HEK293 (cell line): ENCODE measurements at regions not wholly inside any gene's neighbourhood (a gene's known extent, or its start where the extent isn't known, plus 50 kb on each side); places are given as distances from the start of the nearest gene placed in this dataset.

ENCODE experiments used
- CTCF ChIA-PET: fragments of 350-600 bp; formaldehyde crosslinking; extraction: SDS; loops from one replicate; lab custom pipeline; 2021; ENCODE audit warnings: antibody characterized with exemption; lab: Yijun Ruan, JAX
- POLR2A ChIA-PET: fragments of 300-600 bp; formaldehyde crosslinking; extraction: SDS; loops from one replicate; lab custom pipeline; 2020; ENCODE audit warnings: antibody characterized with exemption, inconsistent platforms; lab: Yijun Ruan, JAX
- H3K27ac ChIP-seq: fragments of 200-500 bp; sonication (Bioruptor generic); 2 replicates; pipeline ENCODE4 v1.5.1; 2014; ENCODE audit warnings: low read depth, low read length, control low read depth, inconsistent platforms; ENCODE audit errors: extremely low read depth
- H3K36me3 ChIP-seq, 2 experiments: fragments of 200-500 bp in 1 of 2; sonication (Bioruptor generic) in 1 of 2; 1 replicate in 1 of 2; 2 replicates in 1 of 2; pipeline ENCODE4 v1.5.1; 2014 to 2017; ENCODE audit warnings: inconsistent platforms in 2 of 2, low read length in 2 of 2; ENCODE audit not compliant: control insufficient read depth in 2 of 2, insufficient read depth in 1 of 2
- H3K4me1 ChIP-seq: fragments of 200-500 bp; sonication (Bioruptor generic); 2 replicates; pipeline ENCODE4 v1.5.1; 2014; ENCODE audit warnings: mild to moderate bottlenecking, low read length, inconsistent platforms; ENCODE audit not compliant: control insufficient read depth, insufficient read depth
- H3K4me3 ChIP-seq: 2 replicates; pipeline ENCODE4 v1.5.1; 2011; ENCODE audit warnings: low read depth, mild to moderate bottlenecking, control low read depth, low read length, moderate library complexity
- H3K9me3 ChIP-seq: fragments of 200-500 bp; sonication (Bioruptor generic); 2 replicates; pipeline ENCODE4 v1.5.1; 2014; ENCODE audit warnings: low read depth, low read length, inconsistent platforms; ENCODE audit not compliant: control insufficient read depth, insufficient read depth
- KLF1 ChIP-seq: fragments of 450-650 bp; formaldehyde crosslinking; IDR thresholded peaks from 2 replicates; pipeline ENCODE4 v1.5.1; 2016; ENCODE audit warnings: missing biosample characterization, missing genetic modification characterization
- KLF8 ChIP-seq: fragments of 450-650 bp; formaldehyde crosslinking; IDR thresholded peaks from 2 replicates; pipeline ENCODE4 v1.5.1; 2016; ENCODE audit warnings: missing biosample characterization, missing genetic modification characterization
- MYNN ChIP-seq: fragments of 450-650 bp; formaldehyde crosslinking; IDR thresholded peaks from 2 replicates; pipeline ENCODE4 v1.5.1; 2016; ENCODE audit warnings: missing biosample characterization, missing genetic modification characterization, borderline replicate concordance
- TCF7L2 ChIP-seq: IDR thresholded peaks from 2 replicates; pipeline ENCODE4 v1.6.1; 2011; ENCODE audit warnings: low read depth, mild to moderate bottlenecking, inconsistent platforms, low read length, moderate library complexity, borderline replicate concordance
- YY1 ChIP-seq: fragments of 450-650 bp; formaldehyde crosslinking; IDR thresholded peaks from 2 replicates; pipeline ENCODE4 v1.5.1; 2018; ENCODE audit warnings: missing biosample characterization, missing genetic modification characterization
- ZFP69B ChIP-seq: fragments of 450-650 bp; formaldehyde crosslinking; IDR thresholded peaks from 2 replicates; pipeline ENCODE4 v1.5.1; 2016; ENCODE audit warnings: missing biosample characterization, missing genetic modification characterization
- ZNF10 ChIP-seq: fragments of 450-650 bp; formaldehyde crosslinking; IDR thresholded peaks from 2 replicates; pipeline ENCODE4 v1.5.1; 2017; ENCODE audit warnings: missing biosample characterization, missing genetic modification characterization
- ZNF140 ChIP-seq: fragments of 450-650 bp; formaldehyde crosslinking; IDR thresholded peaks from 2 replicates; pipeline ENCODE4 v1.5.1; 2016; ENCODE audit warnings: missing biosample characterization, missing genetic modification characterization
- ZNF146 ChIP-seq: fragments of 450-650 bp; formaldehyde crosslinking; IDR thresholded peaks from 2 replicates; pipeline ENCODE4 v1.5.1; 2016; ENCODE audit warnings: missing biosample characterization, missing genetic modification characterization
- ZNF19 ChIP-seq: fragments of 450-650 bp; formaldehyde crosslinking; IDR thresholded peaks from 2 replicates; pipeline ENCODE4; 2016; ENCODE audit warnings: missing biosample characterization, missing genetic modification characterization, low read depth
- ZNF302 ChIP-seq: fragments of 450-650 bp; formaldehyde crosslinking; IDR thresholded peaks from 2 replicates; pipeline ENCODE4 v1.5.1; 2016; ENCODE audit warnings: missing biosample characterization, missing genetic modification characterization, low read depth
- ZNF335 ChIP-seq: fragments of 450-650 bp; formaldehyde crosslinking; conservative IDR thresholded peaks from 2 replicates; pipeline ENCODE4 v1.5.1; 2016; ENCODE audit warnings: missing biosample characterization, missing genetic modification characterization
- ZNF354C ChIP-seq: fragments of 450-650 bp; formaldehyde crosslinking; IDR thresholded peaks from 2 replicates; pipeline ENCODE4 v1.5.1; 2016; ENCODE audit warnings: missing biosample characterization, missing genetic modification characterization, low read depth, borderline replicate concordance
- ZNF48 ChIP-seq: fragments of 450-650 bp; formaldehyde crosslinking; IDR thresholded peaks from 2 replicates; pipeline ENCODE4 v1.5.1; 2016; ENCODE audit warnings: missing biosample characterization, missing genetic modification characterization
- ZNF510 ChIP-seq: fragments of 450-650 bp; formaldehyde crosslinking; IDR thresholded peaks from 2 replicates; pipeline ENCODE4 v1.5.1; 2018; ENCODE audit warnings: mild to moderate bottlenecking, missing genetic modification characterization, missing biosample characterization; ENCODE audit not compliant: insufficient replicate concordance
- ZNF549 ChIP-seq: fragments of 450-650 bp; IDR thresholded peaks from 2 replicates; pipeline ENCODE4 v1.5.1; 2018; ENCODE audit warnings: missing biosample characterization, missing genetic modification characterization, mild to moderate bottlenecking, inconsistent platforms, moderate library complexity
- ZNF621 ChIP-seq: fragments of 450-650 bp; formaldehyde crosslinking; IDR thresholded peaks from 2 replicates; pipeline ENCODE4 v1.5.1; 2017; ENCODE audit warnings: missing biosample characterization, missing genetic modification characterization
- ZNF670 ChIP-seq: fragments of 450-650 bp; formaldehyde crosslinking; IDR thresholded peaks from 2 replicates; pipeline ENCODE4 v1.5.1; 2016; ENCODE audit warnings: missing biosample characterization, missing genetic modification characterization, low read depth
- ZNF747 ChIP-seq: fragments of 450-650 bp; formaldehyde crosslinking; IDR thresholded peaks from 2 replicates; pipeline ENCODE4 v1.5.1; 2016; ENCODE audit warnings: missing biosample characterization, missing genetic modification characterization
- ZNF776 ChIP-seq: fragments of 450-650 bp; formaldehyde crosslinking; IDR thresholded peaks from 2 replicates; pipeline ENCODE4 v1.5.0; 2017; ENCODE audit warnings: missing biosample characterization, missing genetic modification characterization, borderline replicate concordance
- TF ChIP-seq, protein P1 (sequence below): fragments of 450-650 bp; formaldehyde crosslinking; IDR thresholded peaks from 2 replicates; pipeline ENCODE4 v1.5.1; 2016; ENCODE audit warnings: missing biosample characterization, missing genetic modification characterization
- TF ChIP-seq, protein P2 (sequence below): fragments of 450-650 bp; formaldehyde crosslinking; optimal IDR thresholded peaks from 2 replicates; pipeline ENCODE3; 2016; ENCODE audit warnings: missing biosample characterization, mild to moderate bottlenecking, missing genetic modification characterization
- TF ChIP-seq, protein P3 (sequence below): fragments of 450-650 bp; formaldehyde crosslinking; IDR thresholded peaks from 2 replicates; pipeline ENCODE4 v1.5.1; 2016; ENCODE audit warnings: missing biosample characterization, missing genetic modification characterization, borderline replicate concordance

DNA sequence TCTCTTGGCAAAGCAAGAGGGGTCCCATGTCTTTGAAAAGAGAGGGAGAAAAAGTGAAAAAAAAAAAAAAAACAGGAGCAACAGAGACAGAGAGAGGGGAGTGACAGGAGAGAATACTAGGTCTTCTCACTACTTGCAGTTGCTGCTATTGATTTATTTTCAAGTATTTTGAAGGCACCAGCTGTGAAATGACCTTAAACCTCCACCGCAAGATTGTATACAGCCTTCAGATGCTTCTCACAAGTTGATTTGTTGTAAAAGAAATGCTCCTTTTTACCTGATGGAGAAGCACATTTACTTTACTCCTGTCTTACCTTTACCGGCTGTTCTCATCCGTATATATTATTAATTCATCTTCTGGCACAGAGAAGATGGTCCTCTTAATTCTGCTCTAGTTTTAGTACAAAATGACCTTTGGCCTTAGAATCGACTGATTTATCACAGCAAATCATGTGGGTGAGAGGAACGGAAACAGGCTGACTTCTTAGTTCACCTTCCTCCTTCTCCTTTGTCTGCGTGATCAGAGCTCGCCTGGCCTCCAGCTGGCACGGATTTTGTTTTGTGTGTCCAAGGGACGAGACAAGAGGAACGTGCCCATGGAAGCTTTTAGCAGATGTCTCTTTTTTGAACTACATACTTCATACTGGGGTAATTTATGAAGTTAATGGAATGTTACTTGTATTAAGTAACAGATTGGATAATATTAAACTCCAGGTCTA is 82.4 kb upstream of the PACRGL start (continued):
- TF ChIP-seq ZNF776 (tag by site-specific recombination): no peak
- no peak for TF ChIP-seq MYNN
- TF ChIP-seq ZNF747: no peak
- no peak for TF ChIP-seq ZNF354C (tag by site-specific recombination)
- no peak for TF ChIP-seq KLF8 (tag by site-specific recombination)
- TF ChIP-seq, protein P1, sequence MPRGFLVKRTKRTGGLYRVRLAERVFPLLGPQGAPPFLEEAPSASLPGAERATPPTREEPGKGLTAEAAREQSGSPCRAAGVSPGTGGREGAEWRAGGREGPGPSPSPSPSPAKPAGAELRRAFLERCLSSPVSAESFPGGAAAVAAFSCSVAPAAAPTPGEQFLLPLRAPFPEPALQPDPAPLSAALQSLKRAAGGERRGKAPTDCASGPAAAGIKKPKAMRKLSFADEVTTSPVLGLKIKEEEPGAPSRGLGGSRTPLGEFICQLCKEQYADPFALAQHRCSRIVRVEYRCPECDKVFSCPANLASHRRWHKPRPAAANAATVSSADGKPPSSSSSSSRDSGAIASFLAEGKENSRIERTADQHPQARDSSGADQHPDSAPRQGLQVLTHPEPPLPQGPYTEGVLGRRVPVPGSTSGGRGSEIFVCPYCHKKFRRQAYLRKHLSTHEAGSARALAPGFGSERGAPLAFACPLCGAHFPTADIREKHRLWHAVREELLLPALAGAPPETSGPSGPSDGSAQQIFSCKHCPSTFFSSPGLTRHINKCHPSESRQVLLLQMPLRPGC (tag by site-specific recombination): no peak

DNA sequence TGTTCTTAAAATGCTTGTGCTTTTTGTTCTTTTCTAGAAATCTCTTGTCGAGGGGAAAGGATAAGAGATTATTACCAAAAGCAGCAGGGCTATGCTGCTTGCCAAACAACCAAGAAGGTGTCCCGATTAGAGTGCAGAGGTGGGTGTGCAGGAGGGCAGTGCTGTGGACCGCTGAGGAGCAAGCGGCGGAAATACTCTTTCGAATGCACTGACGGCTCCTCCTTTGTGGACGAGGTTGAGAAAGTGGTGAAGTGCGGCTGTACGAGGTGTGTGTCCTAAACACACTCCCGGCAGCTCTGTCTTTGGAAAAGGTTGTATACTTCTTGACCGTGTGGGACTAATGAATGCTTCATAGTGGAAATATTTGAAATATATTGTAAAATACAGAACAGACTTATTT is 81.5 kb upstream of the PACRGL start:
- H3K36me3 ChIP-seq: peaks cover 0 to 75% of the 10 kb centered on the region in 2 experiments
- no peak for TF ChIP-seq TCF7L2
- TF ChIP-seq, protein P2, sequence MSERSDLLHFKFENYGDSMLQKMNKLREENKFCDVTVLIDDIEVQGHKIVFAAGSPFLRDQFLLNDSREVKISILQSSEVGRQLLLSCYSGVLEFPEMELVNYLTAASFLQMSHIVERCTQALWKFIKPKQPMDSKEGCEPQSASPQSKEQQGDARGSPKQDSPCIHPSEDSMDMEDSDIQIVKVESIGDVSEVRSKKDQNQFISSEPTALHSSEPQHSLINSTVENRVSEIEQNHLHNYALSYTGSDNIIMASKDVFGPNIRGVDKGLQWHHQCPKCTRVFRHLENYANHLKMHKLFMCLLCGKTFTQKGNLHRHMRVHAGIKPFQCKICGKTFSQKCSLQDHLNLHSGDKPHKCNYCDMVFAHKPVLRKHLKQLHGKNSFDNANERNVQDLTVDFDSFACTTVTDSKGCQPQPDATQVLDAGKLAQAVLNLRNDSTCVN (tag by site-specific recombination): no peak
- no peak for TF ChIP-seq ZNF302 (tag by site-specific recombination)
- TF ChIP-seq ZNF19 (tag by site-specific recombination): no peak
- no peak for TF ChIP-seq ZNF146
- no peak for TF ChIP-seq ZNF549 (tag by site-specific recombination)
- ChIA-PET CTCF (interaction anchor here (0.6 kb wide), 1 partner anchor 11 kb away, joined by 3 read pairs; no protein-coding TSS in a partner anchor), POLR2A (no interaction called here)
- no peaks in the 10 kb centered on the region for H3K4me1 ChIP-seq
- H3K27ac ChIP-seq: no peak overlapping the region
- H3K4me3 ChIP-seq: no peak overlapping the region
- no peaks in the 10 kb centered on the region for H3K9me3 ChIP-seq

DNA sequence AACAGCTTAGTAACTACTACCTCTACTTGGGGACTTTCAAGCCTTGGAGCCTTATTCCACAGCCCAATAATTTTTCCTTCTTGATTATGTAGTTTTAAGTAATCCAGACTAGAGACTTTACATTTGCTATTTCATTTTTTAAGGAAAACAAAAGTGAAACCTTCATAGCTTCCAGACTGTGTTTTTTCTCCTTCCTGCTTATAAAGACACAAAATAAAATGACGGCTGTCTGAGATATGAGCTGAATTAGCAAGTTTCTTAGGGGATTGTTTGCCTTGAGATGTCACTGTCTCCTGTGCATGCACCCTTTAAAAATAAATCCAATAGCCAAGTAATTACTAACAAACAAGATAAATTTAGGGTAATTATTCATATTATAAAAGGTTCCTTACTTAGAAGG is 78.8 kb upstream of the PACRGL start:
- POLR2A ChIA-PET: no interaction called here
- Histone ChIP-seq H3K36me3 (peaks cover 0 to 48% of the 10 kb centered on the region in 2 experiments; a peak in 2 of 3 replicates), H3K27ac (no peak overlapping the region), H3K4me3 (no peak overlapping the region), H3K9me3 (no peaks in the 10 kb centered on the region), H3K4me1 (no peaks in the 10 kb centered on the region)
- CTCF ChIA-PET: interaction anchor here (0.7 kb wide), 1 partner anchor 79 kb away, joined by 4 read pairs; no protein-coding TSS in a partner anchor
- no peak for TF ChIP-seq ZNF10
- no peak for TF ChIP-seq ZNF140 (tag by site-specific recombination)
- no peak for TF ChIP-seq YY1 (tag by site-specific recombination)
- no peak for TF ChIP-seq ZNF670 (tag by site-specific recombination)
- TF ChIP-seq, protein P3, sequence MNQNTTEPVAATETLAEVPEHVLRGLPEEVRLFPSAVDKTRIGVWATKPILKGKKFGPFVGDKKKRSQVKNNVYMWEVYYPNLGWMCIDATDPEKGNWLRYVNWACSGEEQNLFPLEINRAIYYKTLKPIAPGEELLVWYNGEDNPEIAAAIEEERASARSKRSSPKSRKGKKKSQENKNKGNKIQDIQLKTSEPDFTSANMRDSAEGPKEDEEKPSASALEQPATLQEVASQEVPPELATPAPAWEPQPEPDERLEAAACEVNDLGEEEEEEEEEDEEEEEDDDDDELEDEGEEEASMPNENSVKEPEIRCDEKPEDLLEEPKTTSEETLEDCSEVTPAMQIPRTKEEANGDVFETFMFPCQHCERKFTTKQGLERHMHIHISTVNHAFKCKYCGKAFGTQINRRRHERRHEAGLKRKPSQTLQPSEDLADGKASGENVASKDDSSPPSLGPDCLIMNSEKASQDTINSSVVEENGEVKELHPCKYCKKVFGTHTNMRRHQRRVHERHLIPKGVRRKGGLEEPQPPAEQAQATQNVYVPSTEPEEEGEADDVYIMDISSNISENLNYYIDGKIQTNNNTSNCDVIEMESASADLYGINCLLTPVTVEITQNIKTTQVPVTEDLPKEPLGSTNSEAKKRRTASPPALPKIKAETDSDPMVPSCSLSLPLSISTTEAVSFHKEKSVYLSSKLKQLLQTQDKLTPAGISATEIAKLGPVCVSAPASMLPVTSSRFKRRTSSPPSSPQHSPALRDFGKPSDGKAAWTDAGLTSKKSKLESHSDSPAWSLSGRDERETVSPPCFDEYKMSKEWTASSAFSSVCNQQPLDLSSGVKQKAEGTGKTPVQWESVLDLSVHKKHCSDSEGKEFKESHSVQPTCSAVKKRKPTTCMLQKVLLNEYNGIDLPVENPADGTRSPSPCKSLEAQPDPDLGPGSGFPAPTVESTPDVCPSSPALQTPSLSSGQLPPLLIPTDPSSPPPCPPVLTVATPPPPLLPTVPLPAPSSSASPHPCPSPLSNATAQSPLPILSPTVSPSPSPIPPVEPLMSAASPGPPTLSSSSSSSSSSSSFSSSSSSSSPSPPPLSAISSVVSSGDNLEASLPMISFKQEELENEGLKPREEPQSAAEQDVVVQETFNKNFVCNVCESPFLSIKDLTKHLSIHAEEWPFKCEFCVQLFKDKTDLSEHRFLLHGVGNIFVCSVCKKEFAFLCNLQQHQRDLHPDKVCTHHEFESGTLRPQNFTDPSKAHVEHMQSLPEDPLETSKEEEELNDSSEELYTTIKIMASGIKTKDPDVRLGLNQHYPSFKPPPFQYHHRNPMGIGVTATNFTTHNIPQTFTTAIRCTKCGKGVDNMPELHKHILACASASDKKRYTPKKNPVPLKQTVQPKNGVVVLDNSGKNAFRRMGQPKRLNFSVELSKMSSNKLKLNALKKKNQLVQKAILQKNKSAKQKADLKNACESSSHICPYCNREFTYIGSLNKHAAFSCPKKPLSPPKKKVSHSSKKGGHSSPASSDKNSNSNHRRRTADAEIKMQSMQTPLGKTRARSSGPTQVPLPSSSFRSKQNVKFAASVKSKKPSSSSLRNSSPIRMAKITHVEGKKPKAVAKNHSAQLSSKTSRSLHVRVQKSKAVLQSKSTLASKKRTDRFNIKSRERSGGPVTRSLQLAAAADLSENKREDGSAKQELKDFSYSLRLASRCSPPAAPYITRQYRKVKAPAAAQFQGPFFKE (tag by site-specific recombination): no peak
- TF ChIP-seq ZNF549 (tag by site-specific recombination): no peak
- no peak for TF ChIP-seq ZNF48 (tag by site-specific recombination)
- TF ChIP-seq ZFP69B: no peak
- TF ChIP-seq KLF1: no peak
- TF ChIP-seq ZNF335 (tag by site-specific recombination): no peak
- no peak for TF ChIP-seq KLF8 (tag by site-specific recombination)
- TF ChIP-seq ZNF510 (tag by site-specific recombination): no peak
- TF ChIP-seq ZNF621: no peak
